Stimulated activated CD4-positive, alpha-beta T cell treated with anti-CD3 and anti-CD28 coated beads, Interleukin-1b, Interleukin-23, amount 100 ng/mL, for 4 hours (primary cell): ENCODE measurements at regions not wholly inside any gene's neighbourhood (a gene's known extent, or its start where the extent isn't known, plus 50 kb on each side); places are given as distances from the start of the nearest gene placed in this dataset.

Source experiments
- DNase-seq, 2 donors: peaks; one replicate each; pipeline ENCODE4 v3.0.0-alpha.2; 2020; ENCODE audit warnings: low read depth in 2 of 2

GRCh38 chr14:32022525-32022924 is 54.6 kb upstream of the ARHGAP5 start:
- no peak for DNase-seq

DNA sequence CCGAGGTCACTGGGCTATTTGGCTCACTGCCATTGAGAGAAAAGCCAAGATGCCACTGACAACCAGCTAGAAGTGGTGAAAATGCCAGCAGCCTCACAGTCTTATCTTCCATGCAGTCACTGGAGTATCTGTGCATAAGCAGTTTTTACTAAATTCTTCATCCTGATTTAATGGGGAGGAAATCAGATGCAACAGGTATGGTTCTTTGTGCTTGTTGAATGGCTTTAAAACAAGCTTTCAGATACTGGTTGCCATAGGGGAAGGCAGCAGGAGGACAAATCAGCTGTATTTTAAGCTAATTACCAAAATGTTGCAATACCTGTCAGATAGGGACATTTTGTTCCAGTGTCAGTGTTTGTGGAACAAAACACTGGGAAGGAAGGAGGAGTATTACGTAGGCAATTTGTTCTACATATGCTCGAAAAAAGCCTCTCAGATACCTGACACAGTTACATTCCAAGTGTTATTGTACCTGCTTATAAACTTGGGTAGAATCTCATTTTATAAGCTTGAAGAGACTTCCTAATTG is 54.1 kb upstream of the ARHGAP5 start:
- DNase-seq: no peak

DNA sequence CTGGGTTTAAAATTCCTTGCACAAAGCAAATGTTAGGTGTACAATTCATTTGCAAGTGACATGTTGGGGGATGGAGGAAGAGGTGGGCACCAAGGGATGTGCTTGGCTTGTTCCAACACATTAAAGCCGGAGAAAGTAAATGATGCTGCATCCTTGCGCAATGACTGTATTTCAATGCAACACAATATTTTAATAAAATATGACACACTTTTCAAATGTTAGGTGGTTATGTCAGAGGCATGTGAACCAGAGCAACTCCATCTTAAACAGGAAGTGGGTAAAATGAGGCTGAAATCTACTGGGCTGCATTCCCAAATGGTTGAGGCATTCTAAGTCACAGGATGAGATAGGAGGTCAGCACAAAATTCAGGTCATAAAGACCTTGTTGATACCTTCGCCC is 53.6 kb upstream of the ARHGAP5 start:
- no peak for DNase-seq

DNA sequence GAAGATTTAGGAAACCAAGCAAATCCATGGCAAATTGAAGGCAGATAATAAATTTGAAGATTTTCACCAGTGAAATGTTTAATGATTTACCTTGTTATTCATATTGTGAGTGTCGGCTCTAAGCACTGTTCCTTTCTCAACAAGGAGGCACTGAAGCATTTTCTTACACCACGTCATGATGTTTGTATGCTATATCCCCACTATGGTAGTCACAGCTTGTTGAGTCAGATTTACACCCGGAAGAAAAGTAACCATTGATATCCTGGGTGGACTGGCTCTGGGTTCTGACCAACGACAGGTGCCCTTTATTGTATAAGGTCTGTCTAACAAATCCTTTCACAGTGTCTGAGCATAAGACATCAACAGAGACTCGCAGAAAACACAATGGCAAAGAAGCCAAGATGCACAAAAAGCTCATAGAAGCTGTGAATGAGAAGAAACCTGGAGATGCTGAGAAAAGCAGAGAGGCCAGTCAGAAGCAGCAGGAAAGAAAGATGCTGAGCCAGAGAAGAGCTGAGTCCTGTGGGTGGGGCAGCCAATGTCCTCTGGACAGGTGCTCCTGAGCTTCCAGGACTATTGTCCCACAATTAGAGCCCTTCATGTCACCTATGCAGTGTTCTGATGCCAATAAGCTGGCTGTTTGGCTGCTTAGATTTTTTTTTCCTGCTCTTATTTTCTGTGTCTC is 49.7 kb upstream of the ARHGAP5 start:
- no peak for DNase-seq
